GM12865 (cell line): ENCODE measurements at regions not wholly inside any gene's neighbourhood (a gene's known extent, or its start where the extent isn't known, plus 50 kb on each side); places are given as distances from the start of the nearest gene placed in this dataset.

Experiments
- DNase-seq: peaks from one replicate; pipeline ENCODE4 v3.0.0; 2010; ENCODE audit warnings: low read depth
- H3K4me3 ChIP-seq: 2 replicates; pipeline ENCODE4 v1.5.1; 2011; ENCODE audit warnings: mild to moderate bottlenecking, low read depth, low read length, control low read depth
- TF ChIP-seq, protein P1 (sequence below): IDR thresholded peaks from 2 replicates; pipeline ENCODE4 v1.5.1; 2011; ENCODE audit warnings: low read length, control low read depth, low read depth, inconsistent platforms; ENCODE audit not compliant: insufficient read depth; ENCODE audit errors: missing control alignments

- no peak for DNase-seq
- H3K4me3 ChIP-seq = no peak overlapping the region
- TF ChIP-seq, protein P1, sequence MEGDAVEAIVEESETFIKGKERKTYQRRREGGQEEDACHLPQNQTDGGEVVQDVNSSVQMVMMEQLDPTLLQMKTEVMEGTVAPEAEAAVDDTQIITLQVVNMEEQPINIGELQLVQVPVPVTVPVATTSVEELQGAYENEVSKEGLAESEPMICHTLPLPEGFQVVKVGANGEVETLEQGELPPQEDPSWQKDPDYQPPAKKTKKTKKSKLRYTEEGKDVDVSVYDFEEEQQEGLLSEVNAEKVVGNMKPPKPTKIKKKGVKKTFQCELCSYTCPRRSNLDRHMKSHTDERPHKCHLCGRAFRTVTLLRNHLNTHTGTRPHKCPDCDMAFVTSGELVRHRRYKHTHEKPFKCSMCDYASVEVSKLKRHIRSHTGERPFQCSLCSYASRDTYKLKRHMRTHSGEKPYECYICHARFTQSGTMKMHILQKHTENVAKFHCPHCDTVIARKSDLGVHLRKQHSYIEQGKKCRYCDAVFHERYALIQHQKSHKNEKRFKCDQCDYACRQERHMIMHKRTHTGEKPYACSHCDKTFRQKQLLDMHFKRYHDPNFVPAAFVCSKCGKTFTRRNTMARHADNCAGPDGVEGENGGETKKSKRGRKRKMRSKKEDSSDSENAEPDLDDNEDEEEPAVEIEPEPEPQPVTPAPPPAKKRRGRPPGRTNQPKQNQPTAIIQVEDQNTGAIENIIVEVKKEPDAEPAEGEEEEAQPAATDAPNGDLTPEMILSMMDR = no peak
Measured at GRCh38 chr16:61277849-61278248, 758.4 kb downstream of the CDH8 start.

GRCh38 chr16:61274211-61274610, 762.0 kb downstream of the CDH8 start:
- no peak overlapping the region for H3K4me3 ChIP-seq
- TF ChIP-seq, protein P1 = no peak
- DNase-seq = no peak

DNA sequence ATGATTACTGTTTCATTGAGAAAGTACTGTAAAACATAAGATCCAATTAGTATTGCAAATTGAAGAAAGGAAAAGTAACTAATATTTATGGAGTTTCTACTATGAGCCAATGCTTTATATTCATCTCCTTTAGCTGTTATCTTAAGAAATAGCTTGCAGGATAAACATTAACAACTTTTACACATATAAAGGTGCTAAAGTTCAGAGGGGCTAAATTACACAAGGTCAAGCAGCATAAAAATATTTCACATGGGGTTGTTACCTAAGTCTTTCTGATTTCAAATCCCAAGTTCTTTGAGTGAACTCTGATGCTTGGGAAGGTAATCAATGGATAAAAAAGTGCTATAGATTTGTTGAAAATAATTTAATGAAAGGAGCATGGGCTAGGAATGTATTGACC, 765.5 kb downstream of the CDH8 start:
- TF ChIP-seq, protein P1 = no peak
- H3K4me3 ChIP-seq = no peak overlapping the region

DNA sequence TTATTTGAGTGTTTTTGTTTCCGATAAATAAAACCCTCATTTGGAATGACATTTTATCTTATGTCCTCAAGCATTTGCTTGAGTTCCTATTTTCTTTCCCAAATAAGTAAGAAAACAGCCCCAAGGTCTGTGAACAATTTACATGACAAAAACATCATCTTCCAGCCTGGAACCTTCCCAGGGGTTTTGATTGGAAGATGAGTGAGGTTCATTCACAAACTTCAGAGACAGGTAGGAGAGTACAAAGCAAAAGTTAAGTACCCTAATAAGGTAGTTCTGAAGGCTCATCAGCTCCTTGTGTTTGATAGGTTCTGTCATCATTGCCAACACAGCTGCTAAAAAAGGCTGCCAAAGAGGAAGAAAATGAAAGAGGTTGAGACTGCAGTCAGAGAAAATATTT, 772.8 kb downstream of the CDH8 start:
- TF ChIP-seq, protein P1 = no peak
- DNase-seq = no peak
- H3K4me3 ChIP-seq = no peak overlapping the region

More for the DNA sequence above, 765.5 kb downstream of the CDH8 start:
- no peak for DNase-seq

- H3K4me3 ChIP-seq = no peak overlapping the region
- DNase-seq = no peak
- TF ChIP-seq, protein P1 = no peak
Measured at GRCh38 chr16:61261315-61261714, 774.9 kb downstream of the CDH8 start.

DNA sequence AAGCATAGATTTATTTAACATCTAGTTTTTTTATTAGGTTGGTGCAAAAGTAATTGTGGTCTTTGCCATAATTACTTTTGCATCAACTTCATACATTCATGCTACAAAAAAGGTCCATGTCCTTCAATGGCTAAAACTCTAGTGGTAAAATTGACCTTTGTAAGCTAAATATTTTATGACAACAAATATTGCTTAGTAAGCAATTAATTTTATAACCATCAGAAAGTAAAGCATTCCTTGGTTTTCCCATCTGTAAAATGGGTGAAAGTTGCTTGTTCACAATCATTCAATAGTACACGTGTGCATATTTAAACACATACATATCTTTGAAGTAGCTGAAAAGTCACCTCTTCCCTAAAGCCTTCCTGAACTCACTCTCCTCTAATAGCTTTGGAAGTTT, 789.6 kb downstream of the CDH8 start:
- H3K4me3 ChIP-seq = no peak overlapping the region
- TF ChIP-seq, protein P1 = no peak
- no peak for DNase-seq

DNA sequence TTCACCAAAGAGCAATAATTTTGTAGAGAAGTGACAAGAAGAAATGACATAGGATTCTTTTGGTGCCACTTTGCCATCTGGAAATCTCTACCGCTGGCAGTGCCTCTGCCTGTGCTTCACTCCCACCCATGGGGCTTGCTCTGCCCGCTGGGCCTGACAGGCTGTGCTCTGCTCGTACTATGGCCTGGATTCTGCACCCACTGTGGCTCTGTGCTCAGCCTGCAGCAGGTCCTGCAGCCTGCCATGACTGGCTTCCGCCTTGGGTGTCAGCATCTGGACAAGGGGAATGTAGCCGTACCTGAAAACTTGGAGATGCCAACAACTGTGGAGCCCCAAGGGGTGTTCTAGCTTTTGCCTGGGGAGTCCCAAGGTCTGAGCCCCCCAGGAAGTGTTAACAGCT, 792.3 kb downstream of the CDH8 start:
- TF ChIP-seq, protein P1 = no peak
- H3K4me3 ChIP-seq = no peak overlapping the region
- DNase-seq = no peak
